HCT116 (cell line): ENCODE measurements at regions not wholly inside any gene's neighbourhood (a gene's known extent, or its start where the extent isn't known, plus 50 kb on each side); places are given as distances from the start of the nearest gene placed in this dataset.

ENCODE experiments used
- ATAC-seq: fragments of 200-7000 bp; cut with Tn5 transposase; 2 replicates; pipeline ENCODE4 v1.9.1; 2020; ENCODE audit warnings: mild to moderate bottlenecking, moderate library complexity
- BruUV-seq: library from RNA; stranded (reverse); fragments of 400-500 nt; replicated peaks from 2 replicates; lab custom pipeline; 2021; lab: Mats Ljungman, UMichigan
- CTCF ChIA-PET: fragments of 300-600 bp; sonication (Branson Sonifier 250); formaldehyde crosslinking; loops from one replicate; lab custom pipeline; 2021; ENCODE audit warnings: antibody characterized with exemption; lab: Charles Lee
- POLR2A ChIA-PET: fragments of 300-600, 350-600 bp; sonication (Branson Sonifier 250); formaldehyde crosslinking; loops from one replicate; lab custom pipeline; 2021; ENCODE audit warnings: antibody characterized with exemption; lab: Charles Lee
- RAD21 ChIA-PET, 2 experiments: fragments of 300-600 bp; sonication (Branson Sonifier 250); formaldehyde crosslinking; loops; one replicate each; lab custom pipeline; 2023; ENCODE audit warnings: low total read pairs in 2 of 2; ENCODE audit not compliant: uncharacterized antibody in 2 of 2, unreplicated experiment in 2 of 2, low non-redundant PET in 1 of 2; lab: Charles Lee
- DNase-seq: peaks from one replicate; pipeline ENCODE4 v3.0.0-alpha.2; 2010; ENCODE audit warnings: low read depth, low spot score
- H2AFZ ChIP-seq: fragments of 200-600 bp; shearing (Covaris generic), sonication (generic); 2 replicates; pipeline ENCODE4 v1.6.1; 2017; ENCODE audit warnings: low read depth, mixed run types, mixed read lengths, antibody characterized with exemption, low read length; ENCODE audit not compliant: poor library complexity, severe bottlenecking
- H3K27ac ChIP-seq: 2 replicates; pipeline ENCODE4 v1.5.1; 2012; ENCODE audit warnings: low read depth, low read length
- H3K27me3 ChIP-seq: fragments of 200-600 bp; sonication (generic); 2 replicates; pipeline ENCODE4 v1.6.1; 2016; ENCODE audit warnings: mixed run types, low read length, mixed read lengths; ENCODE audit not compliant: insufficient read depth
- H3K36me3 ChIP-seq, 2 experiments: fragments of 200-500 bp in 1 of 2; fragments of 200-600 bp in 1 of 2; sonication (Bioruptor generic) in 1 of 2; sonication (generic) in 1 of 2; 2 replicates each; pipeline versions ENCODE4 v1.5.1 to v1.6.1; 2014 to 2016; ENCODE audit warnings: low read length in 2 of 2, inconsistent platforms in 1 of 2, mixed read lengths in 1 of 2, mixed run types in 1 of 2; ENCODE audit not compliant: insufficient read depth in 2 of 2, control insufficient read depth in 1 of 2
- H3K4me1 ChIP-seq, 2 experiments: fragments of 200-600 bp in 1 of 2; sonication (generic) in 1 of 2; 2 replicates each; pipeline versions ENCODE4 v1.5.1 to v1.6.1; 2012 to 2017; ENCODE audit warnings: low read length in 2 of 2, inconsistent platforms in 1 of 2, mild to moderate bottlenecking in 1 of 2, mixed read lengths in 1 of 2, mixed run types in 1 of 2, moderate library complexity in 1 of 2; ENCODE audit not compliant: insufficient read depth in 2 of 2, control insufficient read depth in 1 of 2
- H3K4me2 ChIP-seq: fragments of 200-600 bp; sonication (generic); 2 replicates; pipeline ENCODE4 v1.6.1; 2017; ENCODE audit warnings: mixed run types, low read length, mixed read lengths
- H3K4me3 ChIP-seq, 2 experiments: fragments of 200-600 bp in 1 of 2; sonication (generic) in 1 of 2; replicated peaks in 1 of 2; 2 replicates each; pipeline ENCODE4 v1.5.1; 2011 to 2016; ENCODE audit warnings: low read length in 2 of 2, control low read depth in 1 of 2, low read depth in 1 of 2, mild to moderate bottlenecking in 1 of 2, mixed read lengths in 1 of 2, mixed run types in 1 of 2
- H3K79me2 ChIP-seq: fragments of 200-600 bp; sonication (generic); 2 replicates; pipeline ENCODE4 v1.6.1; 2017; ENCODE audit warnings: mild to moderate bottlenecking, mixed run types, low read length, moderate library complexity, mixed read lengths; ENCODE audit not compliant: insufficient read depth
- H3K9ac ChIP-seq: fragments of 200-600 bp; sonication (generic); 2 replicates; pipeline ENCODE4 v1.6.1; 2016; ENCODE audit warnings: low read length, mixed read lengths
- H3K9me2 ChIP-seq: fragments of 200-600 bp; sonication (generic), shearing (Covaris generic); 2 replicates; pipeline ENCODE4 v1.6.1; 2017; ENCODE audit warnings: mixed run types, mild to moderate bottlenecking, moderate library complexity; ENCODE audit not compliant: insufficient read depth
- H3K9me3 ChIP-seq, 2 experiments: fragments of 200-500 bp in 1 of 2; fragments of 200-600 bp in 1 of 2; sonication (Bioruptor generic) in 1 of 2; sonication (generic) in 1 of 2; 2 replicates each; pipeline ENCODE4 v1.6.1; 2014 to 2017; ENCODE audit warnings: low read length in 2 of 2, mixed read lengths in 2 of 2, inconsistent platforms in 1 of 2, low read depth in 1 of 2, mild to moderate bottlenecking in 1 of 2, mixed run types in 1 of 2, moderate library complexity in 1 of 2; ENCODE audit not compliant: control insufficient read depth in 1 of 2, insufficient read depth in 1 of 2
- H4K20me1 ChIP-seq: fragments of 200-600 bp; sonication (generic), shearing (Covaris generic); 2 replicates; pipeline ENCODE4 v1.6.1; 2017; ENCODE audit warnings: mixed run types, mild to moderate bottlenecking, moderate library complexity; ENCODE audit not compliant: insufficient read depth
- CBX3 ChIP-seq: IDR thresholded peaks from 2 replicates; pipeline ENCODE4 v1.6.1; 2012; ENCODE audit warnings: low read depth
- CEBPB ChIP-seq: IDR thresholded peaks from 2 replicates; pipeline ENCODE4 v1.6.1; 2012; ENCODE audit warnings: low read depth
- EGR1 ChIP-seq: IDR thresholded peaks from 2 replicates; pipeline ENCODE4 v1.6.1; 2012; ENCODE audit warnings: low read depth
- EZH2 ChIP-seq: fragments of 200-600 bp; sonication (generic); IDR thresholded peaks from 2 replicates; pipeline ENCODE4 v1.6.1; 2017; ENCODE audit warnings: antibody characterized with exemption, mixed run types
- POLR2A ChIP-seq: IDR thresholded peaks from 2 replicates; pipeline ENCODE4 v1.7.0; 2011; ENCODE audit warnings: borderline replicate concordance; ENCODE audit not compliant: insufficient read depth, insufficient read length; ENCODE audit errors: extremely low read depth
- POLR2AphosphoS5 ChIP-seq: IDR thresholded peaks from 2 replicates; pipeline ENCODE4 v1.6.1; 2011; ENCODE audit warnings: mild to moderate bottlenecking, low read depth, low read length, moderate library complexity
- RAD21 ChIP-seq: IDR thresholded peaks from 2 replicates; pipeline ENCODE4 v1.6.1; 2012; ENCODE audit warnings: low read depth, mild to moderate bottlenecking
- SIN3A ChIP-seq: IDR thresholded peaks from 2 replicates; pipeline ENCODE4 v1.6.1; 2012; ENCODE audit warnings: low read depth
- SP1 ChIP-seq: IDR thresholded peaks from 2 replicates; pipeline ENCODE4 v1.6.1; 2012; ENCODE audit warnings: low read depth
- SRF ChIP-seq: IDR thresholded peaks from 2 replicates; pipeline ENCODE4 v1.6.1; 2012; ENCODE audit warnings: low read depth
- YY1 ChIP-seq: IDR thresholded peaks from 2 replicates; pipeline ENCODE4 v1.6.1; 2011; ENCODE audit warnings: low read length, low read depth, moderate library complexity, mild to moderate bottlenecking; ENCODE audit not compliant: insufficient replicate concordance; ENCODE audit errors: extremely low read depth
- ZFX ChIP-seq: fragments of 450-650 bp; IDR thresholded peaks from 2 replicates; pipeline ENCODE4 v1.6.1; 2017
- ZNF274 ChIP-seq: fragments of 200-500 bp; sonication (Bioruptor generic); IDR thresholded peaks from 2 replicates; pipeline ENCODE4 v1.6.1; 2014; ENCODE audit warnings: mild to moderate bottlenecking, low read depth, low read length, inconsistent platforms
- intact Hi-C: fragments of 100-400 bp; cut with micrococcal nuclease; formaldehyde crosslinking; loops from 2 replicates; pipeline ENCODE4 v1.10.0; 2022
- TF ChIP-seq, protein P1 (sequence below), 3 experiments: fragments of 200-600 bp in 1 of 3; sonication (generic) in 1 of 3; IDR thresholded peaks in 2 of 3; conservative IDR thresholded peaks in 1 of 3; 2 replicates each; pipeline ENCODE4 v1.5.1; 2012 to 2017; ENCODE audit warnings: low read depth in 2 of 3, low read length in 2 of 3, antibody characterized with exemption in 1 of 3, borderline replicate concordance in 1 of 3, control low read depth in 1 of 3, mild to moderate bottlenecking in 1 of 3, mixed read lengths in 1 of 3, mixed run types in 1 of 3, moderate library complexity in 1 of 3; ENCODE audit not compliant: insufficient read depth in 1 of 3
- TF ChIP-seq, protein P2 (sequence below): IDR thresholded peaks from 2 replicates; pipeline ENCODE4 v1.6.1; 2012; ENCODE audit warnings: low read depth
- TF ChIP-seq, protein P3 (sequence below): IDR thresholded peaks from 2 replicates; pipeline ENCODE4 v1.6.1; 2012

DNA sequence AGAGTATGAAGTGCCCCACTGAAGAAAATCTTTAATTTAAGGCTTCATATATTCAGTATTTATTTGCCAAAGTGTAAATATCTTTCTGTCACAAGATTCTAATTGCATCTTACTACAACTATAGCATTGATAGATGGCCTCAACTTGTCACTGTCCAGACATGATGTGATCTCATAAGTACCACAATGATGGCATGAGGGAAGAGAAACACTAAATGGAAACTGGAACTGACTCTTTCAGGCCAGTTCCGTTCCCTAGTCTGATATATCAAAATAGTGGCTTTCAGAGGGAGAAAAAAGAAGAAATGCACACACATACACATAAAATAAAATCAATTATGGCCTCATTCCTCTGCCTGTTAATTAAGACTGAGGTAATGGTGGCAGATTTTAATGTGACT, 615.7 kb downstream of the TBL1XR1 start:
- Histone ChIP-seq H3K36me3 (no peaks in the 10 kb centered on the region), H3K27ac (no peak overlapping the region), H2AFZ (no peak overlapping the region), H4K20me1 (no peaks in the 10 kb centered on the region), H3K4me2 (no peak overlapping the region), H3K79me2 (no peaks in the 10 kb centered on the region), H3K27me3 (no peaks in the 10 kb centered on the region), H3K9me2 (no peaks in the 10 kb centered on the region), H3K9ac (no peak overlapping the region), H3K9me3 (no peaks in the 10 kb centered on the region), H3K4me1 (no peaks in the 10 kb centered on the region), H3K4me3 (no peak overlapping the region)
- ChIA-PET RAD21 (no interaction called here), POLR2A (no interaction called here), CTCF (no interaction called here)
- DNase-seq (no peak), ATAC-seq (no peak)
- TF ChIP-seq, protein P1, sequence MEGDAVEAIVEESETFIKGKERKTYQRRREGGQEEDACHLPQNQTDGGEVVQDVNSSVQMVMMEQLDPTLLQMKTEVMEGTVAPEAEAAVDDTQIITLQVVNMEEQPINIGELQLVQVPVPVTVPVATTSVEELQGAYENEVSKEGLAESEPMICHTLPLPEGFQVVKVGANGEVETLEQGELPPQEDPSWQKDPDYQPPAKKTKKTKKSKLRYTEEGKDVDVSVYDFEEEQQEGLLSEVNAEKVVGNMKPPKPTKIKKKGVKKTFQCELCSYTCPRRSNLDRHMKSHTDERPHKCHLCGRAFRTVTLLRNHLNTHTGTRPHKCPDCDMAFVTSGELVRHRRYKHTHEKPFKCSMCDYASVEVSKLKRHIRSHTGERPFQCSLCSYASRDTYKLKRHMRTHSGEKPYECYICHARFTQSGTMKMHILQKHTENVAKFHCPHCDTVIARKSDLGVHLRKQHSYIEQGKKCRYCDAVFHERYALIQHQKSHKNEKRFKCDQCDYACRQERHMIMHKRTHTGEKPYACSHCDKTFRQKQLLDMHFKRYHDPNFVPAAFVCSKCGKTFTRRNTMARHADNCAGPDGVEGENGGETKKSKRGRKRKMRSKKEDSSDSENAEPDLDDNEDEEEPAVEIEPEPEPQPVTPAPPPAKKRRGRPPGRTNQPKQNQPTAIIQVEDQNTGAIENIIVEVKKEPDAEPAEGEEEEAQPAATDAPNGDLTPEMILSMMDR (IDR thresholded peaks at IDR 0.05 in 2 of 3, conservative IDR thresholded peaks at IDR 0.05 in 1 of 3; ENCODE audit: borderline replicate concordance in 1 of 3, insufficient read depth in 1 of 3, low read depth in 2 of 3, low read length in 2 of 3) = no peak
- TF ChIP-seq RAD21 (no peak), ZNF274 (no peak), CBX3 (no peak), ZFX (no peak), SRF (no peak), SIN3A (no peak), POLR2AphosphoS5 (no peak), EGR1 (no peak), SP1 (no peak), YY1 (no peak), EZH2 (no peak), CEBPB (no peak), POLR2A (no peak)
- TF ChIP-seq, protein P2, sequence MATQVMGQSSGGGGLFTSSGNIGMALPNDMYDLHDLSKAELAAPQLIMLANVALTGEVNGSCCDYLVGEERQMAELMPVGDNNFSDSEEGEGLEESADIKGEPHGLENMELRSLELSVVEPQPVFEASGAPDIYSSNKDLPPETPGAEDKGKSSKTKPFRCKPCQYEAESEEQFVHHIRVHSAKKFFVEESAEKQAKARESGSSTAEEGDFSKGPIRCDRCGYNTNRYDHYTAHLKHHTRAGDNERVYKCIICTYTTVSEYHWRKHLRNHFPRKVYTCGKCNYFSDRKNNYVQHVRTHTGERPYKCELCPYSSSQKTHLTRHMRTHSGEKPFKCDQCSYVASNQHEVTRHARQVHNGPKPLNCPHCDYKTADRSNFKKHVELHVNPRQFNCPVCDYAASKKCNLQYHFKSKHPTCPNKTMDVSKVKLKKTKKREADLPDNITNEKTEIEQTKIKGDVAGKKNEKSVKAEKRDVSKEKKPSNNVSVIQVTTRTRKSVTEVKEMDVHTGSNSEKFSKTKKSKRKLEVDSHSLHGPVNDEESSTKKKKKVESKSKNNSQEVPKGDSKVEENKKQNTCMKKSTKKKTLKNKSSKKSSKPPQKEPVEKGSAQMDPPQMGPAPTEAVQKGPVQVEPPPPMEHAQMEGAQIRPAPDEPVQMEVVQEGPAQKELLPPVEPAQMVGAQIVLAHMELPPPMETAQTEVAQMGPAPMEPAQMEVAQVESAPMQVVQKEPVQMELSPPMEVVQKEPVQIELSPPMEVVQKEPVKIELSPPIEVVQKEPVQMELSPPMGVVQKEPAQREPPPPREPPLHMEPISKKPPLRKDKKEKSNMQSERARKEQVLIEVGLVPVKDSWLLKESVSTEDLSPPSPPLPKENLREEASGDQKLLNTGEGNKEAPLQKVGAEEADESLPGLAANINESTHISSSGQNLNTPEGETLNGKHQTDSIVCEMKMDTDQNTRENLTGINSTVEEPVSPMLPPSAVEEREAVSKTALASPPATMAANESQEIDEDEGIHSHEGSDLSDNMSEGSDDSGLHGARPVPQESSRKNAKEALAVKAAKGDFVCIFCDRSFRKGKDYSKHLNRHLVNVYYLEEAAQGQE = no peak
- TF ChIP-seq, protein P3, sequence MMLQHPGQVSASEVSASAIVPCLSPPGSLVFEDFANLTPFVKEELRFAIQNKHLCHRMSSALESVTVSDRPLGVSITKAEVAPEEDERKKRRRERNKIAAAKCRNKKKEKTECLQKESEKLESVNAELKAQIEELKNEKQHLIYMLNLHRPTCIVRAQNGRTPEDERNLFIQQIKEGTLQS = no peak
- no TSS peak for BruUV-seq
- intact Hi-C loops = no loop called here
